ENCODE measurements at regions not wholly inside any gene's neighbourhood (a gene's known extent, or its start where the extent isn't known, plus 50 kb on each side); places are given as distances from the start of the nearest gene placed in this dataset.
A peak's percentile ranks its signal among the peaks of the same experiment; 100 is the strongest.

- no peak overlapping the region for H3K27ac ChIP-seq
- H2AFZ ChIP-seq (replicated peaks): peak overlapping the region; percentile 26
- Mint-ChIP-seq H3K4me3 (no peak overlapping the region), H3K9me3 (peaks cover 4% of the 10 kb centered on the region), H3K4me1 (no peaks in the 10 kb centered on the region), H3K36me3 (no peaks in the 10 kb centered on the region), H3K27me3 (ENCODE audit: insufficient read depth, low read depth) (peaks cover 24% of the 10 kb centered on the region), H3K27ac (no peak overlapping the region)
- TF ChIP-seq EZH2 (IDR thresholded peaks at IDR 0.05) (no peak), EZH2phosphoT487 (IDR thresholded peaks at IDR 0.05) (no peak)
- TF ChIP-seq, protein P1, sequence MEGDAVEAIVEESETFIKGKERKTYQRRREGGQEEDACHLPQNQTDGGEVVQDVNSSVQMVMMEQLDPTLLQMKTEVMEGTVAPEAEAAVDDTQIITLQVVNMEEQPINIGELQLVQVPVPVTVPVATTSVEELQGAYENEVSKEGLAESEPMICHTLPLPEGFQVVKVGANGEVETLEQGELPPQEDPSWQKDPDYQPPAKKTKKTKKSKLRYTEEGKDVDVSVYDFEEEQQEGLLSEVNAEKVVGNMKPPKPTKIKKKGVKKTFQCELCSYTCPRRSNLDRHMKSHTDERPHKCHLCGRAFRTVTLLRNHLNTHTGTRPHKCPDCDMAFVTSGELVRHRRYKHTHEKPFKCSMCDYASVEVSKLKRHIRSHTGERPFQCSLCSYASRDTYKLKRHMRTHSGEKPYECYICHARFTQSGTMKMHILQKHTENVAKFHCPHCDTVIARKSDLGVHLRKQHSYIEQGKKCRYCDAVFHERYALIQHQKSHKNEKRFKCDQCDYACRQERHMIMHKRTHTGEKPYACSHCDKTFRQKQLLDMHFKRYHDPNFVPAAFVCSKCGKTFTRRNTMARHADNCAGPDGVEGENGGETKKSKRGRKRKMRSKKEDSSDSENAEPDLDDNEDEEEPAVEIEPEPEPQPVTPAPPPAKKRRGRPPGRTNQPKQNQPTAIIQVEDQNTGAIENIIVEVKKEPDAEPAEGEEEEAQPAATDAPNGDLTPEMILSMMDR (IDR thresholded peaks at IDR 0.05): no peak
- H3K36me3 ChIP-seq: no peaks in the 10 kb centered on the region
- no peak for DNase-seq (ENCODE audit: low spot score)
- H3K9me3 ChIP-seq (ENCODE audit: low read depth): no peaks in the 10 kb centered on the region
- peaks cover 5% of the 10 kb centered on the region for H3K27me3 ChIP-seq
- H3K79me2 ChIP-seq (ENCODE audit: low read depth): no peaks in the 10 kb centered on the region
- H3K4me1 ChIP-seq: peaks cover 9% of the 10 kb centered on the region
- H3K9ac ChIP-seq: no peak overlapping the region
- H4K20me1 ChIP-seq (ENCODE audit: low read depth): no peaks in the 10 kb centered on the region
- H3K4me3 ChIP-seq: no peak overlapping the region
- H3K4me2 ChIP-seq: peak overlapping the region; percentile 35
- H3F3A ChIP-seq (ENCODE audit: low read depth): no peaks in the 10 kb centered on the region
Observed at GRCh38 chr16:86244158-86244557, 266.2 kb upstream of the FOXF1 start.

GRCh38 chr16:86244936-86245335 is 265.4 kb upstream of the FOXF1 start:
- no peak overlapping the region for H3K4me3 Mint-ChIP-seq
- no peak for DNase-seq (ENCODE audit: low spot score)
- peaks cover 29% of the 10 kb centered on the region for H3K27me3 Mint-ChIP-seq (ENCODE audit: insufficient read depth, low read depth)

GRCh38 chr16:86245351-86245750 is 265.0 kb upstream of the FOXF1 start:
- no peaks in the 10 kb centered on the region for H3K36me3 Mint-ChIP-seq
- Histone ChIP-seq H3K4me1 (peaks cover 9% of the 10 kb centered on the region), H3K27me3 (peaks cover 5% of the 10 kb centered on the region), H4K20me1 (ENCODE audit: low read depth) (no peaks in the 10 kb centered on the region), H3K9ac (no peak overlapping the region), H3K9me3 (ENCODE audit: low read depth) (no peaks in the 10 kb centered on the region), H2AFZ (replicated peaks) (no peak overlapping the region), H3K4me3 (no peak overlapping the region), H3K79me2 (ENCODE audit: low read depth) (no peaks in the 10 kb centered on the region), H3F3A (ENCODE audit: low read depth) (no peaks in the 10 kb centered on the region), H3K27ac (no peak overlapping the region), H3K4me2 (no peak overlapping the region), H3K36me3 (no peaks in the 10 kb centered on the region)
- H3K4me1 Mint-ChIP-seq: no peaks in the 10 kb centered on the region
- no peak overlapping the region for H3K27ac Mint-ChIP-seq
- H3K4me3 Mint-ChIP-seq: no peak overlapping the region
- TF ChIP-seq EZH2phosphoT487 (IDR thresholded peaks at IDR 0.05): no peak
- no peak for TF ChIP-seq EZH2 (IDR thresholded peaks at IDR 0.05)
- TF ChIP-seq, protein P1 (IDR thresholded peaks at IDR 0.05): no peak
- peaks cover 28% of the 10 kb centered on the region for H3K27me3 Mint-ChIP-seq (ENCODE audit: insufficient read depth, low read depth)
- no peak for DNase-seq (ENCODE audit: low spot score)
- peaks cover 4% of the 10 kb centered on the region for H3K9me3 Mint-ChIP-seq

More at GRCh38 chr16:86244936-86245335, 265.4 kb upstream of the FOXF1 start:
- Mint-ChIP-seq H3K9me3 (peaks cover 4% of the 10 kb centered on the region), H3K4me1 (no peaks in the 10 kb centered on the region), H3K27ac (no peak overlapping the region), H3K36me3 (no peaks in the 10 kb centered on the region)
- Histone ChIP-seq H3K27me3 (peaks cover 5% of the 10 kb centered on the region), H2AFZ (replicated peaks) (no peak overlapping the region), H3K79me2 (ENCODE audit: low read depth) (no peaks in the 10 kb centered on the region), H3K36me3 (no peaks in the 10 kb centered on the region), H3F3A (ENCODE audit: low read depth) (no peaks in the 10 kb centered on the region), H3K4me1 (peaks cover 9% of the 10 kb centered on the region), H3K27ac (no peak overlapping the region), H3K4me3 (no peak overlapping the region), H3K4me2 (no peak overlapping the region), H3K9me3 (ENCODE audit: low read depth) (no peaks in the 10 kb centered on the region), H3K9ac (no peak overlapping the region), H4K20me1 (ENCODE audit: low read depth) (no peaks in the 10 kb centered on the region)
- TF ChIP-seq, protein P1 (IDR thresholded peaks at IDR 0.05): no peak
- TF ChIP-seq EZH2 (IDR thresholded peaks at IDR 0.05) (no peak), EZH2phosphoT487 (IDR thresholded peaks at IDR 0.05) (no peak)

Measured in neural progenitor cell (in vitro differentiated cells).